HEK293T (cell line): ENCODE measurements at regions not wholly inside any gene's neighbourhood (a gene's known extent, or its start where the extent isn't known, plus 50 kb on each side); places are given as distances from the start of the nearest gene placed in this dataset.

Experiments used
- CTCF ChIA-PET: fragments of 350-600 bp; formaldehyde crosslinking; extraction: SDS; loops from one replicate; lab custom pipeline; 2021; ENCODE audit warnings: antibody characterized with exemption, inconsistent platforms; lab: Yijun Ruan, JAX
- POLR2A ChIA-PET: fragments of 350-600 bp; formaldehyde crosslinking; extraction: SDS; loops from one replicate; lab custom pipeline; 2020; ENCODE audit warnings: antibody characterized with exemption, inconsistent platforms; lab: Yijun Ruan, JAX
- DNase-seq: peaks from one replicate; pipeline ENCODE4 v3.0.0; 2012; ENCODE audit warnings: mixed read lengths; ENCODE audit errors: extremely low spot score
- ARNT ChIP-seq: fragments of 450-650 bp; IDR thresholded peaks from 2 replicates; pipeline ENCODE4 v1.6.1; 2017; ENCODE audit warnings: mild to moderate bottlenecking
- BHLHE40 ChIP-seq: fragments of 450-650 bp; IDR thresholded peaks from 2 replicates; pipeline ENCODE4 v1.6.1; 2016; ENCODE audit warnings: mild to moderate bottlenecking, moderate library complexity, borderline replicate concordance
- CTBP1 ChIP-seq: fragments of 450-650 bp; IDR thresholded peaks from 2 replicates; pipeline ENCODE4 v1.6.1; 2016; ENCODE audit warnings: borderline replicate concordance
- ELF4 ChIP-seq: fragments of 450-650 bp; IDR thresholded peaks from 2 replicates; pipeline ENCODE4 v1.6.1; 2017; ENCODE audit warnings: antibody characterized with exemption
- FOXA1 ChIP-seq: fragments of 450-650 bp; IDR thresholded peaks from 2 replicates; pipeline ENCODE4 v1.6.1; 2016; ENCODE audit warnings: mild to moderate bottlenecking
- FOXK2 ChIP-seq: fragments of 450-650 bp; IDR thresholded peaks from 2 replicates; pipeline ENCODE4 v1.6.1; 2016; ENCODE audit warnings: mild to moderate bottlenecking
- FOXM1 ChIP-seq: fragments of 450-650 bp; IDR thresholded peaks from 2 replicates; pipeline ENCODE4 v1.6.1; 2017; ENCODE audit warnings: mild to moderate bottlenecking, borderline replicate concordance
- HDGF ChIP-seq: fragments of 450-650 bp; IDR thresholded peaks from 2 replicates; pipeline ENCODE4 v1.6.1; 2017; ENCODE audit warnings: antibody characterized with exemption, borderline replicate concordance
- L3MBTL2 ChIP-seq: fragments of 450-650 bp; conservative IDR thresholded peaks from 2 replicates; pipeline ENCODE4 v1.6.1; 2016; ENCODE audit warnings: mild to moderate bottlenecking
- LEF1 ChIP-seq: fragments of 450-650 bp; IDR thresholded peaks from 2 replicates; pipeline ENCODE4 v1.6.1; 2017; ENCODE audit warnings: mild to moderate bottlenecking, borderline replicate concordance
- NFRKB ChIP-seq: fragments of 450-650 bp; IDR thresholded peaks from 2 replicates; pipeline ENCODE4 v1.6.1; 2016; ENCODE audit warnings: mild to moderate bottlenecking, moderate library complexity
- SP1 ChIP-seq: fragments of 450-650 bp; IDR thresholded peaks from 2 replicates; pipeline ENCODE4 v1.6.1; 2017
- SUZ12 ChIP-seq: fragments of 450-650 bp; IDR thresholded peaks from 2 replicates; pipeline ENCODE4 v1.6.1; 2016; ENCODE audit warnings: mild to moderate bottlenecking
- TARDBP ChIP-seq: fragments of 450-650 bp; IDR thresholded peaks from 2 replicates; pipeline ENCODE4 v1.6.1; 2016
- ZNF384 ChIP-seq: fragments of 450-650 bp; IDR thresholded peaks from 2 replicates; pipeline ENCODE4 v1.6.1; 2016
- TF ChIP-seq, protein P1 (sequence below): fragments of 450-650 bp; IDR thresholded peaks from 2 replicates; pipeline ENCODE4 v1.6.1; 2016

DNA sequence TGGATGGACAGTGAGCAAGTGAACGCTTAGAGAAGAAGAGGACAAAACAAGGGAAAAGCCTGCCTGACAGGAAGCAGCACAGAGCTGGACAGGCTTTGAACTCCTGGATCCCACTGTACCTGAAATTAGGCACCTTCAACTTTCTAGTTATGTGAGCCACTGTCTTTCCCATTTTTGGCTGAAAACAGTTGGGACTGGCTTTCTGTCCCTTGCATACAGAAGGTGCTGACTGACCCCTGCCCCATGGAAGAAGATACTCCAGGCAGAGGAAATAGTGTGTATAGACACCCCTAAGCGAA is 122.8 kb downstream of the CEBPB start:
- DNase-seq = no peak
- TF ChIP-seq FOXA1 (no peak), FOXM1 (no peak), ELF4 (no peak), SUZ12 (no peak), L3MBTL2 (no peak), HDGF (no peak), CTBP1 (no peak), LEF1 (no peak), ZNF384 (no peak), ARNT (no peak), NFRKB (no peak), TARDBP (no peak), FOXK2 (no peak), SP1 (no peak), BHLHE40 (no peak)
- TF ChIP-seq, protein P1, sequence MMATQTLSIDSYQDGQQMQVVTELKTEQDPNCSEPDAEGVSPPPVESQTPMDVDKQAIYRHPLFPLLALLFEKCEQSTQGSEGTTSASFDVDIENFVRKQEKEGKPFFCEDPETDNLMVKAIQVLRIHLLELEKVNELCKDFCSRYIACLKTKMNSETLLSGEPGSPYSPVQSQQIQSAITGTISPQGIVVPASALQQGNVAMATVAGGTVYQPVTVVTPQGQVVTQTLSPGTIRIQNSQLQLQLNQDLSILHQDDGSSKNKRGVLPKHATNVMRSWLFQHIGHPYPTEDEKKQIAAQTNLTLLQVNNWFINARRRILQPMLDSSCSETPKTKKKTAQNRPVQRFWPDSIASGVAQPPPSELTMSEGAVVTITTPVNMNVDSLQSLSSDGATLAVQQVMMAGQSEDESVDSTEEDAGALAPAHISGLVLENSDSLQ = no peak
- POLR2A ChIA-PET = no interaction called here
- CTCF ChIA-PET = interaction anchor here (0.6 kb wide), 1 partner anchor 137 kb away, joined by 5 read pairs; no protein-coding TSS in a partner anchor

DNA sequence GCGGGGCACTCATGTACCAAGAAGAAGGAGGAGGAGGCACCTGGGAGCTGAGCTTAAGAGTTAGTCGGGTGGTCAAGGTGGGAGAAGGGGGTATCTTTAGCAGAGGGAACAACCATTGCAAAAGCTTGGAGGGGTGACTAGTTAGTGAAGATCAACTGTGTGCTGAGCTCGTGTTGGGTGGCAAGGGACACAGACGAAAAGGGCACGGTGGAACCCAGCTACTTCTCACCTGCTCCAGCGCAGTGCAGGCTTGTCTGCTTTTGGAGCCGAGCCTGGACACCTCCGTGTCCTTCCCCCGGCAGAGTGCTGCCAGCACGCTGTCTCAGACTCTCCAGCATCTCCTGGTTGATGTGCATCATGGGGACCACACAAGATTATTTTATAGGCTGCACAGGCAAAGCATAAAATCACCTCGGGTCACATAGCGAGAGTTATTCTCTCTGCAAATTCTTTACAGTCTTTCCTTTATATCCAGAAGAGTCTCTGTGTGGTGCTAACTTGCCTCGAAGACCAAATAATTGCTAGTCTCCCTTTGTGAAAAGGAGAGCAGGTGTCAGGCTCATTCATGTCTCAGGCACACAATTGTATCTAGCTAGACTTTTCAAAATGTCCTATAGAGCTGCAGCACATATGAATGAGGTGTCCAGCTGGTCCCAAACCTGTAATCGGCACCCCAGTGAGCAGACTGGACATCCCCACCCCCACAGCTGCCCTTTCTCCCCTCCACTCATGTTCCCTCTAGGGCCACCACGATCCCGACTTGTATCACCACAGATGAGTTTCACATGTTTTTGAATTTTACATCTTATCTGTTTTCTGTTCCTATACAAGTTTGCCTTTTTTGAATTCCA is 123.4 kb downstream of the CEBPB start:
- ChIA-PET CTCF (no interaction called here), POLR2A (no interaction called here)
- TF ChIP-seq FOXK2 (no peak), LEF1 (no peak), TARDBP (no peak), BHLHE40 (no peak), L3MBTL2 (no peak), NFRKB (no peak), ARNT (no peak), SP1 (no peak), CTBP1 (no peak), SUZ12 (no peak), FOXM1 (no peak), ZNF384 (no peak), HDGF (no peak), FOXA1 (no peak), ELF4 (no peak)
- TF ChIP-seq, protein P1 = no peak
- DNase-seq = no peak

DNA sequence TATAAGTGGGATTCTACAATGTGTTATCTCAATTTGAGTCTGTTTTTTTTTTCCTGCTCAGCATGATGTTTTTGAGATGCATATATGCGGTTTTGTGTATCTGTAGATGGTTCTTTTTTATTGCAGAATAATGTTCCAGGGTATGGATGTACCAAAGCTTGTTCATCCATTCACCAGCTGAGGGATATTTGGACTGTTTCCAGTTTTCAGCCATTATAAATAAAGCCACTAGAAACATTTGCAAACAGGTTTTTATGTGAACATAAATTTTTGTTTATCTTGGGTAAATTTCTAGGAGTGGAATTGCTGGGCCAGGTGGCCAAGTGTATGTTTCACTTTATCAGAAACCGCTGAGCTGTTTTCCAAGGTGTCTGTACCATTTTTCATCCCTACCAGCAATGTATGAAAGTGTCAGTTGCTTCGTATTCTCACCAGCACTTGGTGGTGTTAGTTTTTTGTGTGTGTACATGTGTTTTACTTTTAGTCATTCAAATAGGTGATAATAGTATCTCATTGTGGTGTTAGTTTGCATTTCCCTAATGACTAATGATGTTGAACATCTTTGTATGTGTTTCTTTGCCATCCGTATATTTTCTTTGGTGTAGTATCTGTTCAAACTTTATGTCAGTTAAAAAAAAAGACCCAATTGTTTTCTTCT is 124.2 kb downstream of the CEBPB start:
- TF ChIP-seq LEF1 (no peak), ARNT (no peak)
- DNase-seq = no peak
- CTCF ChIA-PET = no interaction called here
- POLR2A ChIA-PET = no interaction called here

DNA sequence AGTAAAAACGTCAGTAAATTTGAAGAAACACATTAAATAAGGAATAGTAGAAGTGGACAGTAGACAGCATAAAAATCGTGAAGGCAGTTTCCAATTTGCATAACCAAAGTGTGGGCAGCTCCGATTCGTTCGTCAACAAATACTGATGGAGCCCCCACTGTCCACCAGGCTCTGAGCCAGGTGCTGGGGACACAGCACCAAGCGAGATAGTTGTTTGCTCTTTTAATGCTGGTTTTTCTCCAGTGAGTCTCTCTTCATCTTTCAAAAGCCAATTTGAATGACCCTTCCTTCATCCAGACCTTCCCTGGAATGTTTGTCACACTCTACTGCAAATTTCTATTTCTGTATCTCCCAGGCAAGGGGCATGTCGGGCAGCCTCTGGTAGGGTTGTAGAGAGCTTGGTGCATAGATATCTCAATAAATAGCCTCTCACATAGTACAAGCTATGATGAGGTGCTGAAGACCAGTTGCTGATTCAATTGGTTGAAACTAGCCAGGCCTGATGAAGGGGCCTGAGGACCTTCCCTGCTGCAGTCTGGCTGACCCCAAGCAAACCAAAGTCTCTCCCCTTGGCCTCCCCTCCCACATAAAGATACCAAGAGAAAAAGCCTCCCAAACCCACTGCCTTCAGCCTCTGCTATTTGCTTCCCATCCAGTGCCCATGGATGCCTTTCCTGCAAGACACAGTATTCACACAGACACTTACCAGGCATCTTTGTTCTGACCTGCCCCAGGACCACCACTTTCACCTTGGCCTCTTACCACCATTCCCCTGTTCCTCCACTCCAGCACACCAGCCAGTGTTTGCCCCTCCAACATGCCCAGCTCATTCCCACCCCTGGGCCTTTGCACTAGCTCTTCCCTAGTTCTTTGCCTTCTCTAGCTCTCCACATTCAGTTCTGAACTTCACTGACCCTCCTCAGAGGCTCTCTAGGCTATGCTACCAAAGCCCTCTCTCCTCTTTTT is 125.2 kb downstream of the CEBPB start:
- no peak for DNase-seq
- ChIA-PET POLR2A (no interaction called here), CTCF (no interaction called here)
- TF ChIP-seq FOXK2 (no peak), NFRKB (no peak), SUZ12 (no peak), LEF1 (no peak), ZNF384 (no peak), FOXM1 (no peak), SP1 (no peak), CTBP1 (no peak), L3MBTL2 (no peak)
- TF ChIP-seq, protein P1 = no peak

DNA sequence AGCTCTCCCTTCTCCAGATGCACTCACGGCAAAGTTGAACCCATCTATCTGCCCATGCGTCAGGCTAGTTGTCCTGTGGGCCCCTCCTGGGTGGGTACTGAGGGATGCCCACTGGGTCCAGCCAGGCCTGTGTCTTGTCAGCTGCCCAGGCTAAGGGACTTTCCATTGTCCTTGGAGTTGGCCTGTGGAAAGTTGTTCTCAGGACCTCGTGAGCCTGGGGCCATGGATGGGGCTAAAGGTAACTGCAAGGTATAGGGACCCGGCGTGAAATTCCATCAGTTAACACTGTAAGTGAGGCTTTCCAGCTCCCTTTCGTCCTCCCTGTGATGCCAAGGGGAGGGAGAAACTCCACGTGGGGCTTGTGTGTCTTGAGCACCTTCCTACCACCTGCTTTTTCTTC is 126.5 kb downstream of the CEBPB start:
- POLR2A ChIA-PET = no interaction called here
- no peak for DNase-seq
- TF ChIP-seq BHLHE40 = no peak
- no peak for TF ChIP-seq TARDBP
- TF ChIP-seq ELF4 = no peak
- CTCF ChIA-PET = no interaction called here

DNA sequence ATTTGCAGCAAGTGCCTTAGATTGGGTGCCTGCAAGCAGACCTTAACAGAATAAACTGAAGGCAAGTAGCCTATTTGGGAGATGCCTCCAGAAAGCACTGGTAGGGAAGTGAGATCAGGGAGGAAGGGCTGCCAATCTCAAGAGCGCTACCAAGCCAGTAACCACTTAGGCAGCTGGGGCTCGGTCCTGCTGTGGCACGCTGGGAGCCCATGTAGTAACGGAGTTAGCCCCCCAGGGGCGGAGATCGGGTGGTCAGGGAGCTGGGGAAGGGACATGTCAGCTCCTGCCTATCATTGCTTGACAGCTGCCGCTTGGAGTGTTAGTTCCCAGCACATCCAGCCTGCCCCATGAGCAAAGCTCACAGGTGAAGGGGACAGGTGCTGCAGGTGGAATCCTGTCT is 127.0 kb downstream of the CEBPB start:
- ChIA-PET POLR2A (no interaction called here), CTCF (no interaction called here)
- no peak for DNase-seq

More for the DNA sequence above, 127.0 kb downstream of the CEBPB start:
- TF ChIP-seq SP1 (no peak), FOXK2 (no peak), BHLHE40 (no peak), FOXA1 (no peak), ARNT (no peak), TARDBP (no peak), LEF1 (no peak), NFRKB (no peak)
- TF ChIP-seq, protein P1 = no peak
